ENCODE measurements at regions not wholly inside any gene's neighbourhood (a gene's known extent, or its start where the extent isn't known, plus 50 kb on each side); places are given as distances from the start of the nearest gene placed in this dataset.

DNA sequence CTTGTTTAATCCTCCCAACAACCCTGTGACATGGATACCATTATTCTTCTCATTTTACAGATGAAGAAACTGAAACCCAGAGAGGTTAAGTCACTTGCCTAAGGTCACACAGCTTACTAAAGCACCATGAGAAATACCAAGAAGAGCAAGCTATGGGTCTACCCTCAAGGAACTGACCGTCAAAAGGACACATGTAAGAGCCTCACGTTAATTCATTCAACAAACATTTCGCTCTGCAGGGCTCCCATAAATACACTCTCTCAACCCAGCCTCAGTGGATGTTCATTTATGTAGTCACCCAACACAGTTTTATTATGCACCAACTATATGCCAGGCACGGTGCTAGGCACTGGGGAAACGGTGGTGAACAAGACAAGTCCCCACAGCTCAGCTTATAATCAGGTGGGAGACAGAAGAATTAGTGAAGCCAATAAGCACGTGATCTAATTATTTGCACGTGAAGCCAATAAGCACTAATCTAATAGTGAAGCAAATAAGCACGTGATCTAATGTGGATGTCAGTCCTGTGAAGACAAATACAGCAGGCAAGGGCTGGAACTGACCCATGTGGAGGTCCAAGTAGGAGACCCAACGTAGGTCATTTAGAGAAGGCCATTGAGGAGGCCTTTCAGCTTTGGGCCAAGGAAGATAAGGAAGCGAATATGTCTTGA, 52.1 kb upstream of the ZBTB40 start:
- no peak for DNase-seq (ENCODE audit: low spot score)
- H3K4me1 ChIP-seq (ENCODE audit: control insufficient read depth in 1 of 2, low read depth in 2 of 2) = no peaks in the 10 kb centered on the region

More for the DNA sequence above, 52.1 kb upstream of the ZBTB40 start:
- Histone ChIP-seq H3K27me3 (replicated peaks; ENCODE audit: insufficient read depth) (no peaks in the 10 kb centered on the region), H3K27ac (no peak overlapping the region), H3K9me3 (no peaks in the 10 kb centered on the region), H3K36me3 (no peaks in the 10 kb centered on the region), H3K4me3 (no peak overlapping the region)
- ATAC-seq (ENCODE audit: insufficient number of reproducible peaks, low FRiP score, low read depth) = no peak
- TF ChIP-seq, protein P1, sequence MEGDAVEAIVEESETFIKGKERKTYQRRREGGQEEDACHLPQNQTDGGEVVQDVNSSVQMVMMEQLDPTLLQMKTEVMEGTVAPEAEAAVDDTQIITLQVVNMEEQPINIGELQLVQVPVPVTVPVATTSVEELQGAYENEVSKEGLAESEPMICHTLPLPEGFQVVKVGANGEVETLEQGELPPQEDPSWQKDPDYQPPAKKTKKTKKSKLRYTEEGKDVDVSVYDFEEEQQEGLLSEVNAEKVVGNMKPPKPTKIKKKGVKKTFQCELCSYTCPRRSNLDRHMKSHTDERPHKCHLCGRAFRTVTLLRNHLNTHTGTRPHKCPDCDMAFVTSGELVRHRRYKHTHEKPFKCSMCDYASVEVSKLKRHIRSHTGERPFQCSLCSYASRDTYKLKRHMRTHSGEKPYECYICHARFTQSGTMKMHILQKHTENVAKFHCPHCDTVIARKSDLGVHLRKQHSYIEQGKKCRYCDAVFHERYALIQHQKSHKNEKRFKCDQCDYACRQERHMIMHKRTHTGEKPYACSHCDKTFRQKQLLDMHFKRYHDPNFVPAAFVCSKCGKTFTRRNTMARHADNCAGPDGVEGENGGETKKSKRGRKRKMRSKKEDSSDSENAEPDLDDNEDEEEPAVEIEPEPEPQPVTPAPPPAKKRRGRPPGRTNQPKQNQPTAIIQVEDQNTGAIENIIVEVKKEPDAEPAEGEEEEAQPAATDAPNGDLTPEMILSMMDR (IDR thresholded peaks at IDR 0.05) = no peak

Data from thoracic aorta (tissue), 2 donors.